ENCODE measurements at regions not wholly inside any gene's neighbourhood (a gene's known extent, or its start where the extent isn't known, plus 50 kb on each side); places are given as distances from the start of the nearest gene placed in this dataset.

- no peak for DNase-seq
Measured at GRCh38 chr13:88919970-88920628, 1248.9 kb downstream of the SLITRK5 start.

- no peak for DNase-seq
Measured at GRCh38 chr13:88925954-88926353, 1254.8 kb downstream of the SLITRK5 start.

- no peak for DNase-seq
Measured at GRCh38 chr13:88926890-88927502, 1255.8 kb downstream of the SLITRK5 start.

GRCh38 chr13:88932950-88933349 is 1261.8 kb downstream of the SLITRK5 start:
- DNase-seq: peak; percentile 17

GRCh38 chr13:88937384-88937783 is 1266.2 kb downstream of the SLITRK5 start:
- DNase-seq: no peak

- no peak for DNase-seq
Measured at GRCh38 chr13:88945793-88946192, 1274.6 kb downstream of the SLITRK5 start.

- DNase-seq: no peak
Measured at GRCh38 chr13:88948501-88948900, 1277.3 kb downstream of the SLITRK5 start.

- no peak for DNase-seq
Measured at GRCh38 chr13:88958821-88959220, 1287.7 kb downstream of the SLITRK5 start.

- DNase-seq: no peak
Measured at GRCh38 chr13:88976466-88976865, 1305.3 kb downstream of the SLITRK5 start.

- no peak for DNase-seq
Measured at GRCh38 chr13:88978607-88979006, 1307.4 kb downstream of the SLITRK5 start.

GRCh38 chr13:88979465-88980175 is 1308.4 kb downstream of the SLITRK5 start:
- peak; percentile 27 for DNase-seq

GRCh38 chr13:89003656-89004055 is 1332.5 kb downstream of the SLITRK5 start:
- no peak for DNase-seq

- DNase-seq: no peak
Measured at GRCh38 chr13:89011615-89012014, 1340.4 kb downstream of the SLITRK5 start.

GRCh38 chr13:89027694-89028306 is 1356.6 kb downstream of the SLITRK5 start:
- no peak for DNase-seq

- no peak for DNase-seq
Measured at GRCh38 chr13:89029062-89029461, 1357.9 kb downstream of the SLITRK5 start.

GRCh38 chr13:89034015-89034414 is 1362.8 kb downstream of the SLITRK5 start:
- DNase-seq: no peak

- no peak for DNase-seq
Measured at GRCh38 chr13:89052699-89053098, 1381.5 kb downstream of the SLITRK5 start.

- DNase-seq: no peak
Measured at GRCh38 chr13:89053418-89053817, 1382.2 kb downstream of the SLITRK5 start.

- DNase-seq: no peak
Measured at GRCh38 chr13:89057274-89057673, 1386.1 kb downstream of the SLITRK5 start.

GRCh38 chr13:89057862-89058261 is 1386.7 kb downstream of the SLITRK5 start:
- no peak for DNase-seq

GRCh38 chr13:89061821-89062220 is 1390.7 kb downstream of the SLITRK5 start:
- peak; percentile 74 for DNase-seq

GRCh38 chr13:89066868-89067466 is 1395.8 kb downstream of the SLITRK5 start:
- peak; percentile 80 for DNase-seq

GRCh38 chr13:89072979-89073378 is 1401.8 kb downstream of the SLITRK5 start:
- DNase-seq: no peak
